Lower lobe of right lung (tissue), 2 donors: ENCODE measurements at regions not wholly inside any gene's neighbourhood (a gene's known extent, or its start where the extent isn't known, plus 50 kb on each side); places are given as distances from the start of the nearest gene placed in this dataset.
"Not testable (repeated sequence)": the region's sequence is repeated elsewhere in the genome, so short reads cannot be mapped to it uniquely, and the experiment has no call there.

Experiments used
- ATAC-seq, 2 donors: fragments of 200-7000 bp; cut with Tn5 transposase; one replicate each; pipeline ENCODE4 v1.9.1; 2020 to 2022; ENCODE audit warnings: mild to moderate bottlenecking in 2 of 2, moderate library complexity in 2 of 2
- DNase-seq: peaks from one replicate; pipeline ENCODE4 v3.0.0-alpha.2; 2020
- H3K27ac ChIP-seq: fragments of 200-600 bp; one replicate; pipeline ENCODE4 v1.8.0; 2022
- H3K27me3 ChIP-seq: fragments of 200-600 bp; one replicate; pipeline ENCODE4 v1.8.0; 2022; ENCODE audit warnings: low read depth
- H3K36me3 ChIP-seq: fragments of 200-600 bp; one replicate; pipeline ENCODE4 v1.8.0; 2022; ENCODE audit warnings: mild to moderate bottlenecking
- H3K4me1 ChIP-seq: fragments of 200-600 bp; one replicate; pipeline ENCODE4 v1.8.0; 2022
- H3K4me3 ChIP-seq: fragments of 200-600 bp; one replicate; pipeline ENCODE4 v1.8.0; 2022; ENCODE audit warnings: mild to moderate bottlenecking
- H3K9me3 ChIP-seq: fragments of 200-600 bp; one replicate; pipeline ENCODE4 v1.8.0; 2022
- CTCF ChIP-seq: fragments of 200-600 bp; IDR thresholded peaks from one replicate; pipeline ENCODE4 v1.8.0; 2022; ENCODE audit warnings: antibody characterized with exemption, mild to moderate bottlenecking
- intact Hi-C: fragments of 100-400 bp; cut with DNase I; formaldehyde crosslinking; loops from one replicate; pipeline ENCODE4 v1.11.0; 2022
- donor health status: DM: no; HTN: yes; CAD: no; lungs with severe emphysema.

GRCh38 chr5:144035046-144035740, 135.3 kb downstream of the YIPF5 start:
- Histone ChIP-seq H3K4me3 (no peak overlapping the region), H3K36me3 (no peaks in the 10 kb centered on the region), H3K9me3 (no peaks in the 10 kb centered on the region), H3K27me3 (no peaks in the 10 kb centered on the region), H3K4me1 (no peaks in the 10 kb centered on the region), H3K27ac (no peak overlapping the region)
- intact Hi-C loops: no loop called here
- no peak for ATAC-seq
- TF ChIP-seq CTCF: no peak
- no peak for DNase-seq

GRCh38 chr5:144036476-144036875, 134.0 kb downstream of the YIPF5 start:
- Histone ChIP-seq H3K36me3 (no peaks in the 10 kb centered on the region), H3K4me3 (no peak overlapping the region), H3K9me3 (no peaks in the 10 kb centered on the region), H3K27me3 (no peaks in the 10 kb centered on the region), H3K4me1 (no peaks in the 10 kb centered on the region), H3K27ac (no peak overlapping the region)
- TF ChIP-seq CTCF: no peak
- no peak for ATAC-seq
- intact Hi-C loops: no loop called here
- DNase-seq: no peak

- H3K36me3 ChIP-seq: no peaks in the 10 kb centered on the region
- no peak for DNase-seq
- no peaks in the 10 kb centered on the region for H3K9me3 ChIP-seq
- H3K27ac ChIP-seq: no peak overlapping the region
- intact Hi-C loops: no loop called here
- ATAC-seq: no peak
- no peak for TF ChIP-seq CTCF
- no peak overlapping the region for H3K4me3 ChIP-seq
- H3K27me3 ChIP-seq: no peaks in the 10 kb centered on the region
- H3K4me1 ChIP-seq: no peaks in the 10 kb centered on the region
These were observed 129.7 kb downstream of the YIPF5 start for GRCh38 chr5:144040615-144041305.

GRCh38 chr5:144042156-144042555, 128.3 kb downstream of the YIPF5 start:
- TF ChIP-seq CTCF: no peak
- H3K27ac ChIP-seq: no peak overlapping the region
- DNase-seq (no peak), ATAC-seq (peak in 1 of 2 donors; percentile 40)
- H3K4me1 ChIP-seq: no peaks in the 10 kb centered on the region
- no peaks in the 10 kb centered on the region for H3K9me3 ChIP-seq
- intact Hi-C loops: no loop called here
- no peaks in the 10 kb centered on the region for H3K27me3 ChIP-seq
- H3K36me3 ChIP-seq: no peaks in the 10 kb centered on the region
- H3K4me3 ChIP-seq: no peak overlapping the region

GRCh38 chr5:144048259-144048856, 122.1 kb downstream of the YIPF5 start:
- H3K27ac ChIP-seq: no peak overlapping the region
- no peak overlapping the region for H3K4me3 ChIP-seq
- intact Hi-C loops: no loop called here
- ATAC-seq: no peak
- DNase-seq: no peak
- no peaks in the 10 kb centered on the region for H3K36me3 ChIP-seq
- H3K9me3 ChIP-seq: no peaks in the 10 kb centered on the region
- no peaks in the 10 kb centered on the region for H3K4me1 ChIP-seq
- no peaks in the 10 kb centered on the region for H3K27me3 ChIP-seq
- no peak for TF ChIP-seq CTCF

GRCh38 chr5:144055391-144055790, 115.1 kb downstream of the YIPF5 start:
- H3K27ac ChIP-seq, intact Hi-C loops, H3K4me1 ChIP-seq, ATAC-seq, H3K27me3 ChIP-seq, DNase-seq, H3K36me3 ChIP-seq, H3K9me3 ChIP-seq, H3K4me3 ChIP-seq: not testable (repeated sequence)

GRCh38 chr5:144060091-144060490, 110.4 kb downstream of the YIPF5 start:
- DNase-seq, H3K27me3 ChIP-seq, H3K9me3 ChIP-seq, intact Hi-C loops, H3K36me3 ChIP-seq, H3K27ac ChIP-seq, H3K4me3 ChIP-seq, H3K4me1 ChIP-seq, ATAC-seq: not testable (repeated sequence)
